ENCODE measurements at regions not wholly inside any gene's neighbourhood (a gene's known extent, or its start where the extent isn't known, plus 50 kb on each side); places are given as distances from the start of the nearest gene placed in this dataset.
"Not testable (repeated sequence)": the region's sequence is repeated elsewhere in the genome, so short reads cannot be mapped to it uniquely, and the experiment has no call there.

GRCh38 chr17:18568108-18568995 lies 75.8 kb downstream of the TBC1D28 start:
- TF ChIP-seq POLR2A, CTCF (IDR thresholded peaks at IDR 0.05): not testable (repeated sequence)

Measured in right lobe of liver (tissue), 4 donors.